Transverse colon (tissue), 4 donors: ENCODE measurements at regions not wholly inside any gene's neighbourhood (a gene's known extent, or its start where the extent isn't known, plus 50 kb on each side); places are given as distances from the start of the nearest gene placed in this dataset.

Experiments used
- DNase-seq: peaks from one replicate; pipeline ENCODE4 v3.0.0-alpha.2; 2019
- H3K27ac ChIP-seq, 4 donors: fragments of 200-600 bp; sonication (generic); 2 replicates each; pipeline ENCODE4 v1.5.1; 2016 to 2018; ENCODE audit warnings: inconsistent platforms in 4 of 4
- H3K27me3 ChIP-seq: fragments of 200-600 bp; sonication (generic); 2 replicates; pipeline ENCODE4 v1.5.1; 2017; ENCODE audit warnings: inconsistent platforms
- H3K36me3 ChIP-seq, 4 donors: fragments of 200-600 bp; sonication (generic); 2 replicates each; pipeline ENCODE4 v1.5.1; 2017 to 2019; ENCODE audit warnings: inconsistent platforms in 4 of 4
- H3K4me1 ChIP-seq, 4 donors: fragments of 200-600 bp; sonication (generic); 2 replicates each; pipeline ENCODE4 v1.5.1; 2017 to 2020; ENCODE audit warnings: inconsistent platforms in 4 of 4
- H3K4me3 ChIP-seq, 4 donors: fragments of 200-600 bp; sonication (generic); 1 replicate in 1 of 4; 2 replicates in 3 of 4; pipeline versions ENCODE4 v1.5.1 to v1.6.1; 2017 to 2019; ENCODE audit warnings: inconsistent platforms in 4 of 4
- H3K9me3 ChIP-seq, 2 donors: fragments of 200-600 bp; sonication (generic); 2 replicates each; pipeline ENCODE4 v1.5.1; 2017 to 2019; ENCODE audit warnings: inconsistent platforms in 2 of 2
- EP300 ChIP-seq: sonication (generic); formaldehyde crosslinking; IDR thresholded peaks from one replicate; pipeline ENCODE4 v1.6.1; 2017; ENCODE audit warnings: antibody characterized with exemption, low read depth
- POLR2A ChIP-seq: fragments of 450-650 bp; IDR thresholded peaks from one replicate; pipeline ENCODE4 v1.6.1; 2016; ENCODE audit warnings: antibody characterized with exemption, mild to moderate bottlenecking, moderate library complexity
- POLR2AphosphoS5 ChIP-seq, 3 donors: sonication (generic); formaldehyde crosslinking; IDR thresholded peaks; one replicate each; pipeline ENCODE4 v1.6.1; 2016; ENCODE audit warnings: antibody characterized with exemption in 3 of 3
- WGBS, 2 donors: methylation state at CpG; one replicate each; pipeline ENCODE4 v1.1.5; 2018; ENCODE audit warnings: low coverage in 1 of 2; 5-methylcytosine and 5-hydroxymethylcytosine counted together
- in situ Hi-C, 4 donors: fragments of 200-750 bp; cut with MboI; loops; one replicate each; pipeline versions ENCODE4 v1.15.0 to v1.15.1; 2017; ENCODE audit warnings: low sequenced_read_pairs in 3 of 4, low pct_ligation_motif_present in 1 of 4, low pct_unique_long_range_greater_than_20kb in 1 of 4
- intact Hi-C: fragments of 100-400 bp; cut with DNase I; formaldehyde crosslinking; loops from one replicate; pipeline ENCODE4 v1.15.1; 2023; ENCODE audit warnings: low total_unique reads
- TF ChIP-seq, protein P1 (sequence below), 5 experiments: fragments of 200-600 bp in 3 of 5; fragments of 450-650 bp in 2 of 5; sonication (generic) in 3 of 5; IDR thresholded peaks; 1 replicate in 2 of 5; 2 replicates in 3 of 5; pipeline ENCODE4 v1.5.1; 2016 to 2017; ENCODE audit warnings: antibody characterized with exemption in 5 of 5, inconsistent platforms in 3 of 5, mild to moderate bottlenecking in 2 of 5, moderate library complexity in 1 of 5

DNA sequence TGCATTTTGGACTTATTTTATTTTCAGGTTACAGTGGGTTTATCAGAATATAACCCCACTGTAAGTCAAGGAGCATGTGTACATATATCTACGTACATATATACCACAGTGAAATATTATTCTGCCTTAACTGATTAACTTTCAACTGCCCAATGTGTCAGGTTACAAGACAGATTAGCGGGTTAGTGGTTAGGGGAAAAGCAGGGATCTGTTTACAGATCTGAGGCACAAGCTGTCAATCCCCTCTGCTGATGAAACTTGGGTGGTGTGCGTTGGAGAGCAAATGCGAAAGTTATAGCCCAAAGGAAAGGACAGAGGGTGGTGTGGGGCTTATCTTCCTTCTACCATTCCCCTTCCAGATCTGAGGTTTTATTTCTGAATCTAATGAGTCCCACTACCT, 238.2 kb upstream of the KCNK2 start:
- H3K4me1 ChIP-seq = no peaks in the 10 kb centered on the region
- WGBS, 2 donors = 73 to 83% methylated on average over 4 of the region's 4 CpGs
- intact Hi-C loops (no loop called here), in situ Hi-C loops (no loop called here)
- TF ChIP-seq POLR2AphosphoS5 (IDR thresholded peaks at IDR 0.05) = no peak
- TF ChIP-seq POLR2A = no peak
- TF ChIP-seq, protein P1, sequence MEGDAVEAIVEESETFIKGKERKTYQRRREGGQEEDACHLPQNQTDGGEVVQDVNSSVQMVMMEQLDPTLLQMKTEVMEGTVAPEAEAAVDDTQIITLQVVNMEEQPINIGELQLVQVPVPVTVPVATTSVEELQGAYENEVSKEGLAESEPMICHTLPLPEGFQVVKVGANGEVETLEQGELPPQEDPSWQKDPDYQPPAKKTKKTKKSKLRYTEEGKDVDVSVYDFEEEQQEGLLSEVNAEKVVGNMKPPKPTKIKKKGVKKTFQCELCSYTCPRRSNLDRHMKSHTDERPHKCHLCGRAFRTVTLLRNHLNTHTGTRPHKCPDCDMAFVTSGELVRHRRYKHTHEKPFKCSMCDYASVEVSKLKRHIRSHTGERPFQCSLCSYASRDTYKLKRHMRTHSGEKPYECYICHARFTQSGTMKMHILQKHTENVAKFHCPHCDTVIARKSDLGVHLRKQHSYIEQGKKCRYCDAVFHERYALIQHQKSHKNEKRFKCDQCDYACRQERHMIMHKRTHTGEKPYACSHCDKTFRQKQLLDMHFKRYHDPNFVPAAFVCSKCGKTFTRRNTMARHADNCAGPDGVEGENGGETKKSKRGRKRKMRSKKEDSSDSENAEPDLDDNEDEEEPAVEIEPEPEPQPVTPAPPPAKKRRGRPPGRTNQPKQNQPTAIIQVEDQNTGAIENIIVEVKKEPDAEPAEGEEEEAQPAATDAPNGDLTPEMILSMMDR (IDR thresholded peaks at IDR 0.05) = no peak
- TF ChIP-seq EP300 = no peak
- H3K9me3 ChIP-seq = no peaks in the 10 kb centered on the region
- H3K4me3 ChIP-seq = no peak overlapping the region
- no peak for DNase-seq
- H3K27me3 ChIP-seq = no peaks in the 10 kb centered on the region
- no peak overlapping the region for H3K27ac ChIP-seq
- no peaks in the 10 kb centered on the region for H3K36me3 ChIP-seq

DNA sequence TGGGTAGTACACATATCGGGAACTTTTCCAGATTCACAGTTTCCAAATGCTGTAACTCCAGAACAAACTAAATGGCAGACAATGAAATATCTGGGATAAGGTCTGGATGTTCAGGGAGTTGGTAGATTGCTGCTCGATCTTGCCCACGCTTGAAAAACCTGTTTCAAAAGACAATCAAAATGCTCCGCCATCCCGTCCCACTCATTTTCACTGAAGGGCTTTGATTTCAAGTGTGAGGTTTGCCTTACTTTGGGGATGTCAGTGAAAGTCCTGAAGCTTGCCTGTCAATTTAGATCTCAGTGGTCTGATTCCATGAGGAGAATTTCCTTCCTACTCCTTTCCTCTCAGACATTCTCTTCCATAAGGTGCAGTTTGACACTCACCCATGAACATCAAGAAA, 236.3 kb upstream of the KCNK2 start:
- DNase-seq = no peak
- no peaks in the 10 kb centered on the region for H3K36me3 ChIP-seq
- no peaks in the 10 kb centered on the region for H3K9me3 ChIP-seq
- H3K27me3 ChIP-seq = no peaks in the 10 kb centered on the region
- H3K27ac ChIP-seq = no peak overlapping the region
- H3K4me3 ChIP-seq = no peak overlapping the region
- intact Hi-C loops (no loop called here), in situ Hi-C loops (no loop called here)
- H3K4me1 ChIP-seq = no peaks in the 10 kb centered on the region
- no peak for TF ChIP-seq POLR2AphosphoS5 (IDR thresholded peaks at IDR 0.05)
- TF ChIP-seq, protein P1 (IDR thresholded peaks at IDR 0.05) = no peak
- TF ChIP-seq POLR2A = no peak
- no peak for TF ChIP-seq EP300
- WGBS, 2 donors = 89 to 91% methylated on average over 4 to 5 of the region's 5 CpGs

DNA sequence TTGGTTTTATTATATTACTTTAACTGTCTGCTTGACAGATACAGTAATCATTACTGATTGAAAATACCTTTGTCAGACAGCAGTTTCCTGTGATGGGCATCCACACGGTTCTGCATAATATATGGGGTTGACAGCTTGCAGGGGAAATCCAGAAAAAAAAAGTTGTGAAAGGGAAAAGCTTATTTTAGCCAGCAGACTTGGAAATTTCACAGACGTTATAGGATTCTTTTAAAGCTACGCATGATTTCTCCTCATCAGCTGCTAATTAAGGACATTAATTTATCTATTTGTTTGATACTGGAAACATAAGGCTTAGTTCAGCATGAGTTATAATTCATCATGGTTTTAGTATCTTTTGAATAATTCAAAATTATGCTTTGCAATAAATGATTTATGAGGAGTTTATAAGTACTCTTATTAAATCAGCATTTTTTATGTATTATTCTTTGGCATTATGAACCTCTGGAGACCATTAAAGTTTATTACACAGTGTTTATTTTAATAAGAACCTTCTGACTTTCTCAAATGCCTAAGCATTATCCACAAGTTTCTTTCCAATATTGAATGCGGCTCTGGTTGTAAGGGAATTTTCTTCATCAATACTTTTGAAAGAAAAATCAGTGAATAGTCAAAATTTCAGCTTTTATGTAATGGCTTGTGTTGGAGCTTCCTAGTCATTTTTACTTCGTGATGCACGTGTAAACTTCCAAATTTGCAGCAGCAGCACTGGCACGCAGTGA, 235.3 kb upstream of the KCNK2 start:
- 44 to 48% methylated on average over 7 of the region's 7 CpGs for WGBS, 2 donors
- H3K4me3 ChIP-seq = no peak overlapping the region
- in situ Hi-C loops = no loop called here

DNA sequence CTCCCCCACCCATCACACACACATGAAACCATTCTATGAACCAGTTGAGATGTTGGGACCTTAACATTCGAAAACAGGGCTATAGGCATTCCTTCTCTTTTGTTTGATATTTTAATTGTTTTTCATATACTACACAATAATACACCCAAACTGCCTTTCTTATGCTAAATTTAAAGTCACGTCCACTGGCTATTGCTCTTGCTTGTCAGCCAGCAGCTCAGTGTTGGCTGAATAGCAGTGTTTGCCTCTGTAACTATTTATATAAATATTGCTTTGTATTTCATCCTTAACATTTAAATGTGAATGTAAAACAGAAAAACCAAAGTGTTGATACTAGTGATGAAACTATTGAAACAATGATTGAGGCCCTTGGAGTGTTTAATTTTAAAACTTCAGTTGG, 234.4 kb upstream of the KCNK2 start:
- DNase-seq = no peak
- Histone ChIP-seq H3K4me3 (no peak overlapping the region), H3K36me3 (no peaks in the 10 kb centered on the region), H3K27ac (no peak overlapping the region), H3K27me3 (no peaks in the 10 kb centered on the region), H3K9me3 (no peaks in the 10 kb centered on the region), H3K4me1 (no peaks in the 10 kb centered on the region)
- TF ChIP-seq, protein P1 (IDR thresholded peaks at IDR 0.05) = no peak
- no peak for TF ChIP-seq EP300
- TF ChIP-seq POLR2A = no peak
- no peak for TF ChIP-seq POLR2AphosphoS5 (IDR thresholded peaks at IDR 0.05)
- intact Hi-C loops = no loop called here
- in situ Hi-C loops = no loop called here
- 63 to 65% methylated on average over 2 of the region's 2 CpGs for WGBS, 2 donors

More for the DNA sequence above, 235.3 kb upstream of the KCNK2 start:
- Histone ChIP-seq H3K36me3 (no peaks in the 10 kb centered on the region), H3K4me1 (no peaks in the 10 kb centered on the region), H3K27ac (no peak overlapping the region), H3K9me3 (no peaks in the 10 kb centered on the region), H3K27me3 (no peaks in the 10 kb centered on the region)
- no peak for DNase-seq
- TF ChIP-seq POLR2A (no peak), EP300 (no peak), POLR2AphosphoS5 (IDR thresholded peaks at IDR 0.05) (no peak)
- TF ChIP-seq, protein P1 (IDR thresholded peaks at IDR 0.05) = no peak
- intact Hi-C loops = no loop called here
